Right lobe of liver (tissue), 6 donors: ENCODE measurements at regions not wholly inside any gene's neighbourhood (a gene's known extent, or its start where the extent isn't known, plus 50 kb on each side); places are given as distances from the start of the nearest gene placed in this dataset.

Experiments used
- ATAC-seq, 4 donors: fragments of 200-7000 bp; cut with Tn5 transposase; one replicate each; pipeline ENCODE4 v1.9.1; 2020; ENCODE audit warnings: mild to moderate bottlenecking in 4 of 4, moderate library complexity in 4 of 4
- DNase-seq, 3 donors: peaks; one replicate each; pipeline ENCODE4 v3.0.0-alpha.2; 2020
- H3K27ac ChIP-seq, 3 donors: fragments of 200-600 bp; one replicate each; pipeline ENCODE4 v1.8.0; 2022
- H3K27me3 ChIP-seq, 2 donors: fragments of 200-600 bp; one replicate each; pipeline ENCODE4 v1.8.0; 2022
- H3K36me3 ChIP-seq, 4 donors: fragments of 200-600 bp; sonication (generic) in 1 of 4; one replicate each; pipeline versions ENCODE4 v1.5.1 to v1.8.0; 2017 to 2022; ENCODE audit warnings: control low read depth in 1 of 4
- H3K4me1 ChIP-seq, 4 donors: fragments of 200-600 bp; sonication (generic) in 1 of 4; one replicate each; pipeline versions ENCODE4 v1.5.1 to v1.8.0; 2017 to 2022; ENCODE audit warnings: control low read depth in 1 of 4
- H3K4me3 ChIP-seq, 3 donors: fragments of 200-600 bp; one replicate each; pipeline ENCODE4 v1.8.0; 2022
- H3K9me3 ChIP-seq, 4 donors: fragments of 200-600 bp; sonication (generic) in 1 of 4; one replicate each; pipeline versions ENCODE4 v1.5.1 to v1.8.0; 2017 to 2022; ENCODE audit warnings: control low read depth in 1 of 4
- POLR2A ChIP-seq: fragments of 450-650 bp; IDR thresholded peaks from one replicate; pipeline ENCODE4 v1.6.1; 2017; ENCODE audit warnings: antibody characterized with exemption, mild to moderate bottlenecking
- WGBS: methylation state at CpG from one replicate; pipeline ENCODE4 v1.1.6; 2018; ENCODE audit warnings: low coverage, low lambda C conversion rate; ENCODE audit not compliant: insufficient coverage; ENCODE audit errors: missing lambda C conversion rate; 5-methylcytosine and 5-hydroxymethylcytosine counted together
- intact Hi-C, 2 donors: fragments of 100-400 bp; cut with DNase I; formaldehyde crosslinking; loops; one replicate each; pipeline versions ENCODE4 v1.11.2 to v1.14.1; 2022
- TF ChIP-seq, protein P1 (sequence below), 4 donors: fragments of 200-600 bp in 3 of 4; fragments of 450-650 bp in 1 of 4; IDR thresholded peaks; one replicate each; pipeline versions ENCODE4 v1.5.1 to v1.8.0; 2016 to 2022; ENCODE audit warnings: antibody characterized with exemption in 4 of 4, mild to moderate bottlenecking in 2 of 4
- donor health status: DM: no; HTN: yes; CAD: no.
- donor health status: DM: no; HTN: no; CAD: no.
- donor health status: DM: no; HTN: no; CAD: no.
- donor health status: DM: no; HTN: yes; CAD: no.
- donor health status: DM: no; HTN: yes; CAD: no.

GRCh38 chr2:175236930-175237329, 55.4 kb upstream of the ATP5MC3 start:
- DNase-seq: no peak
- intact Hi-C loops: no loop called here
- H3K4me1 ChIP-seq: no peaks in the 10 kb centered on the region
- H3K9me3 ChIP-seq: no peaks in the 10 kb centered on the region
- TF ChIP-seq, protein P1, sequence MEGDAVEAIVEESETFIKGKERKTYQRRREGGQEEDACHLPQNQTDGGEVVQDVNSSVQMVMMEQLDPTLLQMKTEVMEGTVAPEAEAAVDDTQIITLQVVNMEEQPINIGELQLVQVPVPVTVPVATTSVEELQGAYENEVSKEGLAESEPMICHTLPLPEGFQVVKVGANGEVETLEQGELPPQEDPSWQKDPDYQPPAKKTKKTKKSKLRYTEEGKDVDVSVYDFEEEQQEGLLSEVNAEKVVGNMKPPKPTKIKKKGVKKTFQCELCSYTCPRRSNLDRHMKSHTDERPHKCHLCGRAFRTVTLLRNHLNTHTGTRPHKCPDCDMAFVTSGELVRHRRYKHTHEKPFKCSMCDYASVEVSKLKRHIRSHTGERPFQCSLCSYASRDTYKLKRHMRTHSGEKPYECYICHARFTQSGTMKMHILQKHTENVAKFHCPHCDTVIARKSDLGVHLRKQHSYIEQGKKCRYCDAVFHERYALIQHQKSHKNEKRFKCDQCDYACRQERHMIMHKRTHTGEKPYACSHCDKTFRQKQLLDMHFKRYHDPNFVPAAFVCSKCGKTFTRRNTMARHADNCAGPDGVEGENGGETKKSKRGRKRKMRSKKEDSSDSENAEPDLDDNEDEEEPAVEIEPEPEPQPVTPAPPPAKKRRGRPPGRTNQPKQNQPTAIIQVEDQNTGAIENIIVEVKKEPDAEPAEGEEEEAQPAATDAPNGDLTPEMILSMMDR (IDR thresholded peaks at IDR 0.05): no peak
- TF ChIP-seq POLR2A: no peak
- no peaks in the 10 kb centered on the region for H3K36me3 ChIP-seq
- no peak overlapping the region for H3K27ac ChIP-seq
- H3K27me3 ChIP-seq: no peaks in the 10 kb centered on the region
- no peak overlapping the region for H3K4me3 ChIP-seq
- WGBS: 65% methylated on average over 4 of the region's 4 CpGs
- ATAC-seq: peak in 2 of 4 donors; percentile 52 to 82

- no peaks in the 10 kb centered on the region for H3K36me3 ChIP-seq
- WGBS: 48% methylated on average over 2 of the region's 2 CpGs
- no peak for TF ChIP-seq POLR2A
- TF ChIP-seq, protein P1 (IDR thresholded peaks at IDR 0.05): no peak
- H3K4me3 ChIP-seq: no peak overlapping the region
- DNase-seq (no peak), ATAC-seq (no peak)
- no peaks in the 10 kb centered on the region for H3K9me3 ChIP-seq
- H3K27ac ChIP-seq: no peak overlapping the region
- intact Hi-C loops: no loop called here
- no peaks in the 10 kb centered on the region for H3K4me1 ChIP-seq
- H3K27me3 ChIP-seq: no peaks in the 10 kb centered on the region
Observed at GRCh38 chr2:175234650-175235049, 53.1 kb upstream of the ATP5MC3 start.

DNA sequence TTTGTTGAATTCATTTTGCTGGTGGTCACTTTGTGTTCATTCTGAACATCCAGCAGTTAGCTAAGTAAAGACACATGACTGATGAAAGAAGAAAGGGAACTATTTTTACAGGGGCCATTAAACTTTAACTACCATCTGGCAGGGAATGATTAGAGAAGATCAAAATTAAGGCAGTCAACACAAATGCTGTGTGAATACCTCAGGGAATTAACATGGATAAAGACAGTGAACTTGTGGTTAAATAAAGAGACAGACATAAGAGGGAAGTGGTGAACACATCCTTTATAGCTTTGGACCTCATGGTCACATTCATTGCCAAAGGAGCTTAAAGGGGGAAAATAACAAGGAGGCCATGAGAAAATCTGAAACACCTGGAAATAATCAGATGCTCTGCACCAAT, 52.6 kb upstream of the ATP5MC3 start:
- no peak for ATAC-seq
- no peaks in the 10 kb centered on the region for H3K36me3 ChIP-seq
- H3K27me3 ChIP-seq: no peaks in the 10 kb centered on the region
- DNase-seq: no peak
- no peaks in the 10 kb centered on the region for H3K9me3 ChIP-seq
- no peaks in the 10 kb centered on the region for H3K4me1 ChIP-seq
- intact Hi-C loops: no loop called here
- H3K27ac ChIP-seq: no peak overlapping the region
- TF ChIP-seq, protein P1 (IDR thresholded peaks at IDR 0.05): no peak
- TF ChIP-seq POLR2A: no peak
- H3K4me3 ChIP-seq: no peak overlapping the region

DNA sequence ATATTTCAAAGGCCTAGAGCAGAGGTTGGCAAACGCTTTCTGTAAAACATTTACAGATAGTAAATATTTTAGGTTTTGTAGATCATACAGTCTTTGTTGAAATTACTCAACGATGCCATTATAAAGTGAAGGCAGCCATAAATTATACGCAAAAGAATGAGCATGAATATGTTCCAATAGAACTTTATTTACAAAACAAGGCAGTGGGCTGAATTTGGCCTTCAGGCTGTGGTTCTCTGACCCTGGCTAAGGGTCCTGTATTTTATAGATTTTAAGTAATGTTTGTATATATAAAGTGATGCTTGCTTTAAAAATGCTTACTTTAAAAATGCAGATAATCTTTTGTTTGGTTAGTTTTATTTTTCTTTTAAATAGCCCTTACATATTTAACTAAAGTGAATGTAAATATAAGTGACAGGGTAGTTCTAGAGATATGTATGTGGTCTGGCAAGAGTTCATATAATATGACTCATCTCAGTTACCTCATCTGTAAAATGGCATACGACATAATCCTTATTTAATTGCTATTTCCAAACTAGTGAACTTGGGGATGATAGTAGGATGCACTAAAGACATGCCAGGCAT, 51.7 kb upstream of the ATP5MC3 start:
- ATAC-seq (no peak), DNase-seq (no peak)
- no peaks in the 10 kb centered on the region for H3K9me3 ChIP-seq
- H3K27me3 ChIP-seq: no peaks in the 10 kb centered on the region
- no peaks in the 10 kb centered on the region for H3K4me1 ChIP-seq
- intact Hi-C loops: no loop called here
- WGBS: 32% methylated on average over 4 of the region's 4 CpGs
- H3K36me3 ChIP-seq: no peaks in the 10 kb centered on the region
- H3K27ac ChIP-seq: no peak overlapping the region
- H3K4me3 ChIP-seq: no peak overlapping the region
- TF ChIP-seq, protein P1 (IDR thresholded peaks at IDR 0.05): no peak
- no peak for TF ChIP-seq POLR2A
